WTC11 (cell line): ENCODE measurements at regions not wholly inside any gene's neighbourhood (a gene's known extent, or its start where the extent isn't known, plus 50 kb on each side); places are given as distances from the start of the nearest gene placed in this dataset.

Source experiments
- CTCF ChIP-seq: fragments of 200-600 bp; IDR thresholded peaks from 2 replicates; pipeline ENCODE4 v1.8.0; 2022; ENCODE audit warnings: antibody characterized with exemption
- FOXP4 ChIP-seq: sonication (generic); formaldehyde crosslinking; IDR thresholded peaks from 2 replicates; pipeline ENCODE4 v1.8.0; 2022; ENCODE audit warnings: mild to moderate bottlenecking, missing genetic modification reagents
- JAZF1 ChIP-seq: fragments of 250-450 bp; sonication (Bioruptor Pico); IDR thresholded peaks from 2 replicates; pipeline ENCODE4 v1.9.0; 2021; ENCODE audit warnings: moderate library complexity, mild to moderate bottlenecking, inconsistent platforms
- ZNF263 ChIP-seq: sonication (generic); formaldehyde crosslinking; IDR thresholded peaks from 2 replicates; pipeline ENCODE4 v1.8.1; 2022; ENCODE audit warnings: low read depth, mild to moderate bottlenecking, moderate library complexity, missing genetic modification reagents

- TF ChIP-seq JAZF1: no peak
- no peak for TF ChIP-seq CTCF
- no peak for TF ChIP-seq ZNF263 (CRISPR knock-in tag)
- no peak for TF ChIP-seq FOXP4
These were observed 1496.2 kb downstream of the TECRL start for GRCh38 chr4:62913065-62913464.
